Coronary artery (tissue), 2 donors: ENCODE measurements at regions not wholly inside any gene's neighbourhood (a gene's known extent, or its start where the extent isn't known, plus 50 kb on each side); places are given as distances from the start of the nearest gene placed in this dataset.

Experiments
- DNase-seq: peaks from one replicate; pipeline ENCODE4 v3.0.0-alpha.2; 2017; ENCODE audit warnings: low spot score
- H3K27ac ChIP-seq, 2 donors: fragments of 200-600 bp; sonication (generic); one replicate each; pipeline ENCODE4 v1.5.1; 2016 to 2019
- H3K4me3 ChIP-seq: fragments of 200-600 bp; sonication (generic); 2 replicates; pipeline ENCODE4 v1.5.1; 2016; ENCODE audit warnings: mild to moderate bottlenecking, moderate library complexity
- TF ChIP-seq, protein P1 (sequence below): fragments of 200-600 bp; sonication (generic); IDR thresholded peaks from one replicate; pipeline ENCODE4 v1.5.1; 2019; ENCODE audit warnings: antibody characterized with exemption

- TF ChIP-seq, protein P1, sequence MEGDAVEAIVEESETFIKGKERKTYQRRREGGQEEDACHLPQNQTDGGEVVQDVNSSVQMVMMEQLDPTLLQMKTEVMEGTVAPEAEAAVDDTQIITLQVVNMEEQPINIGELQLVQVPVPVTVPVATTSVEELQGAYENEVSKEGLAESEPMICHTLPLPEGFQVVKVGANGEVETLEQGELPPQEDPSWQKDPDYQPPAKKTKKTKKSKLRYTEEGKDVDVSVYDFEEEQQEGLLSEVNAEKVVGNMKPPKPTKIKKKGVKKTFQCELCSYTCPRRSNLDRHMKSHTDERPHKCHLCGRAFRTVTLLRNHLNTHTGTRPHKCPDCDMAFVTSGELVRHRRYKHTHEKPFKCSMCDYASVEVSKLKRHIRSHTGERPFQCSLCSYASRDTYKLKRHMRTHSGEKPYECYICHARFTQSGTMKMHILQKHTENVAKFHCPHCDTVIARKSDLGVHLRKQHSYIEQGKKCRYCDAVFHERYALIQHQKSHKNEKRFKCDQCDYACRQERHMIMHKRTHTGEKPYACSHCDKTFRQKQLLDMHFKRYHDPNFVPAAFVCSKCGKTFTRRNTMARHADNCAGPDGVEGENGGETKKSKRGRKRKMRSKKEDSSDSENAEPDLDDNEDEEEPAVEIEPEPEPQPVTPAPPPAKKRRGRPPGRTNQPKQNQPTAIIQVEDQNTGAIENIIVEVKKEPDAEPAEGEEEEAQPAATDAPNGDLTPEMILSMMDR, result no peak
Observed at GRCh38 chr4:136664988-136665387, 867.3 kb downstream of the PCDH18 start.

DNA sequence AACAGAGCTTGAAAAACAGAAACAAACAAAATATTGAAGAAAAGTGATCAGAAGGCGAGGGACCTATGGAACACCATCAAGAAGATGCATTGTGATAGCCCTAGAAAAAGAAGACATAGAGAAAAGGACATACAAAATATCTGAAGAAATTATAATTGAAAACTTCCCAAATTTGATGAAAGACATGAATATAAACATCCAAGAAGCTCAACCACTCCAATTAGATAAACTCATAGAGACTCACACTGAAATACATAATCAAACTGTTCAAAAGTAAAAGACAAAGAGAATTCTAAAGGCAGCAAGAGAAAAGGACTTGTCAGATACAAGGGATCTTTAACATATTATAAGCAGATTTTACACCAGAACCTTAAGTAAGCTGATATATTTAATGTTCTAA lies 869.8 kb downstream of the PCDH18 start:
- Histone ChIP-seq H3K27ac (no peak overlapping the region), H3K4me3 (no peak overlapping the region)
- TF ChIP-seq, protein P1, result no peak
- no peak for DNase-seq

More at GRCh38 chr4:136664988-136665387, 867.3 kb downstream of the PCDH18 start:
- no peak overlapping the region for H3K27ac ChIP-seq
- no peak overlapping the region for H3K4me3 ChIP-seq
- no peak for DNase-seq

GRCh38 chr4:136653640-136654406 lies 878.5 kb downstream of the PCDH18 start:
- no peak for DNase-seq
- TF ChIP-seq, protein P1, result no peak
- no peak overlapping the region for H3K27ac ChIP-seq
- no peak overlapping the region for H3K4me3 ChIP-seq

DNA sequence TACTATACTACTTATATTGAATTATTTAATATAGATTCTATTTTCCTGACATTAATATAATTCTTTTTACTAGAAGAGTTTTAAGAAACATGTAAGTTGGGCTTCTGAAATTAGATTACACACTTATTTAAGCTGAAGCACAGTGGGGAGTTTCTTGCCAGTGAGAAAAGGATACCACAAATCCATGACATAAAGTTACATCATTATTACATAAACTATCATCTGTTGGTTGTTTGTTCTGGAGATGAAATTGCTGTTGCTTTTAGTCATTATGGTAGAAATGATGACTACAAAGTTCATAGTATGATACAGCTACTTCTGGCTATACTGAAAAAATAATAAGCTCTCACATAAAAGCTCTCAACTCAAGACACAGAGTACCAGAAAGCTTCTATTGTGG lies 880.4 kb downstream of the PCDH18 start:
- H3K27ac ChIP-seq, result no peak overlapping the region
- TF ChIP-seq, protein P1, result no peak
- no peak overlapping the region for H3K4me3 ChIP-seq
- no peak for DNase-seq

- Histone ChIP-seq H3K4me3 (no peak overlapping the region), H3K27ac (no peak overlapping the region)
- DNase-seq, result no peak
- TF ChIP-seq, protein P1, result no peak
Observed at GRCh38 chr4:136651278-136651667, 881.0 kb downstream of the PCDH18 start.

- H3K4me3 ChIP-seq, result no peak overlapping the region
- H3K27ac ChIP-seq, result no peak overlapping the region
- TF ChIP-seq, protein P1, result no peak
- DNase-seq, result no peak
Observed at GRCh38 chr4:136650541-136651277, 881.6 kb downstream of the PCDH18 start.
